ENCODE measurements at regions not wholly inside any gene's neighbourhood (a gene's known extent, or its start where the extent isn't known, plus 50 kb on each side); places are given as distances from the start of the nearest gene placed in this dataset.

DNA sequence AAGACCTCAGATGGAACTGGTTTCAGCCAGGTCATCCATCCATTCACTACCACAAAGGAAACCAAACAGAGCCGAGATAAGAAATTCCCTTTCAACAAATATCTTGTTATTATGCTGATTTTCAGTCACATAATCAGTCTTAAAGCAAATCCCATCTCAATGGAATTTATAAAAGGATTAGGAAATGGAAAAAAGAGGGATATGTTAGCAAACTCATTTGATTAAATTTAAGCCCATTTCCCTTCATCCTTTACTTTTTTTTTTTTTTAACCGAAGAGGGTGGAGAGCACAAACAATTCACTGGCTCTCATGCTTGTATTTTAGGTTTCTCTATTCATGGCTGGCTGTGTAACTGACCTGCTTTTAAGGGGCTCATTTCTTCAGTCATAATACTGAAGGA lies 109.0 kb upstream of the GATA6 start:
- H2AK5ac ChIP-seq (ENCODE audit: low read depth, low read length): no peak overlapping the region
- H4K5ac ChIP-seq (ENCODE audit: low read depth, low read length): no peak overlapping the region
- no peak overlapping the region for H3K9ac ChIP-seq (ENCODE audit: low read depth, low read length)
- H3K56ac ChIP-seq (ENCODE audit: extremely low read depth, insufficient read depth, low read length): no peak overlapping the region
- H2BK20ac ChIP-seq (ENCODE audit: low read depth, low read length): no peak overlapping the region
- H3K79me1 ChIP-seq (ENCODE audit: low read depth in 1 of 2, low read length in 2 of 2): no peaks in the 10 kb centered on the region
- H2BK5ac ChIP-seq (ENCODE audit: low read depth, low read length, poor library complexity, severe bottlenecking): no peak overlapping the region
- no CpG with 5 or more reads among the region's 2 CpGs for WGBS, 2 experiments (ENCODE audit: extremely low coverage in 2 of 2, insufficient read length in 1 of 2)
- no peak overlapping the region for H4K8ac ChIP-seq (ENCODE audit: low read depth in 2 of 2, low read length in 2 of 2)
- in situ Hi-C loops (cut with MboI; ENCODE audit: low sequenced_read_pairs): no loop called here
- H4K91ac ChIP-seq (ENCODE audit: insufficient read depth, low read depth, low read length): no peak overlapping the region
- dilution Hi-C loops (cut with HindIII; ENCODE audit: low sequenced_read_pairs, unreplicated experiment): no loop called here
- no peak overlapping the region for H2AFZ ChIP-seq (replicated peaks; ENCODE audit: low read length, poor library complexity)
- H3K9me1 ChIP-seq (ENCODE audit: insufficient read depth, low read length): no peaks in the 10 kb centered on the region
- H3K4me2 ChIP-seq (ENCODE audit: low read depth, low read length): no peak overlapping the region
- H2AK9ac ChIP-seq (replicated peaks; ENCODE audit: low read depth, low read length, poor library complexity): no peak overlapping the region
- H3K14ac ChIP-seq (replicated peaks; ENCODE audit: low read depth, low read length): no peak overlapping the region
- H3K4ac ChIP-seq (ENCODE audit: low read depth, low read length): no peak overlapping the region
- no peak overlapping the region for H3K27ac ChIP-seq (ENCODE audit: insufficient read depth, low read length)
- H3K4me3 ChIP-seq (ENCODE audit: insufficient read depth, low read depth, low read length): no peak overlapping the region
- intact Hi-C loops (cut with micrococcal nuclease): no loop called here
- H2BK15ac ChIP-seq (ENCODE audit: low read depth, low read length): no peak overlapping the region
- H4K20me1 ChIP-seq (ENCODE audit: insufficient read depth, low read length): no peaks in the 10 kb centered on the region
- peaks cover 2% of the 10 kb centered on the region; the same call in 1 of the 2 replicates for H3K4me1 ChIP-seq (ENCODE audit: control insufficient read depth, insufficient read depth, low read length)
- H3K18ac ChIP-seq (ENCODE audit: low read depth, low read length): no peak overlapping the region
- no TSS peak for BruUV-seq (replicated peaks)
- peaks cover 7% of the 10 kb centered on the region for H3K27me3 ChIP-seq (ENCODE audit: control insufficient read depth, insufficient read depth, low read length)
- H3K23ac ChIP-seq (ENCODE audit: low read depth, low read length): no peak overlapping the region
- ChIA-PET POLR2A (ENCODE audit: unreplicated experiment) (no interaction called here), CTCF (no interaction called here)
- no peak for DNase-seq
- H3K9me3 ChIP-seq (ENCODE audit: control insufficient read depth, insufficient read depth, low read length): peaks cover 4% of the 10 kb centered on the region; the same call in 1 of the 2 replicates
- no peak for TF ChIP-seq BHLHE40 (IDR thresholded peaks at IDR 0.05; ENCODE audit: low read depth, low read length)
- no peak for TF ChIP-seq NFE2L2 (IDR thresholded peaks at IDR 0.05; ENCODE audit: low read depth, low read length)
- no peak for TF ChIP-seq RAD21 (IDR thresholded peaks at IDR 0.05; ENCODE audit: low read length)
- TF ChIP-seq CHD1 (IDR thresholded peaks at IDR 0.05; ENCODE audit: low read depth, low read length): no peak
- TF ChIP-seq FOS (IDR thresholded peaks at IDR 0.05; ENCODE audit: low read depth, low read length): no peak
- TF ChIP-seq MXI1 (IDR thresholded peaks at IDR 0.05; ENCODE audit: borderline replicate concordance, low read depth, low read length): no peak
- no peak for TF ChIP-seq RCOR1 (IDR thresholded peaks at IDR 0.05; ENCODE audit: insufficient replicate concordance, low read length)
- TF ChIP-seq RFX5 (IDR thresholded peaks at IDR 0.05; ENCODE audit: low read depth, low read length): no peak
- TF ChIP-seq, protein P1, sequence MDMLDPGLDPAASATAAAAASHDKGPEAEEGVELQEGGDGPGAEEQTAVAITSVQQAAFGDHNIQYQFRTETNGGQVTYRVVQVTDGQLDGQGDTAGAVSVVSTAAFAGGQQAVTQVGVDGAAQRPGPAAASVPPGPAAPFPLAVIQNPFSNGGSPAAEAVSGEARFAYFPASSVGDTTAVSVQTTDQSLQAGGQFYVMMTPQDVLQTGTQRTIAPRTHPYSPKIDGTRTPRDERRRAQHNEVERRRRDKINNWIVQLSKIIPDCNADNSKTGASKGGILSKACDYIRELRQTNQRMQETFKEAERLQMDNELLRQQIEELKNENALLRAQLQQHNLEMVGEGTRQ (IDR thresholded peaks at IDR 0.05; ENCODE audit: low read depth, low read length): no peak
- no peak for TF ChIP-seq MAFK (IDR thresholded peaks at IDR 0.05; ENCODE audit: low read depth, low read length)
- TF ChIP-seq, protein P2, sequence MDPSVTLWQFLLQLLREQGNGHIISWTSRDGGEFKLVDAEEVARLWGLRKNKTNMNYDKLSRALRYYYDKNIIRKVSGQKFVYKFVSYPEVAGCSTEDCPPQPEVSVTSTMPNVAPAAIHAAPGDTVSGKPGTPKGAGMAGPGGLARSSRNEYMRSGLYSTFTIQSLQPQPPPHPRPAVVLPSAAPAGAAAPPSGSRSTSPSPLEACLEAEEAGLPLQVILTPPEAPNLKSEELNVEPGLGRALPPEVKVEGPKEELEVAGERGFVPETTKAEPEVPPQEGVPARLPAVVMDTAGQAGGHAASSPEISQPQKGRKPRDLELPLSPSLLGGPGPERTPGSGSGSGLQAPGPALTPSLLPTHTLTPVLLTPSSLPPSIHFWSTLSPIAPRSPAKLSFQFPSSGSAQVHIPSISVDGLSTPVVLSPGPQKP (IDR thresholded peaks at IDR 0.05; ENCODE audit: borderline replicate concordance, low read depth, low read length): no peak
- TF ChIP-seq MAZ (IDR thresholded peaks at IDR 0.05; ENCODE audit: borderline replicate concordance, low read depth, low read length): no peak
- no peak for TF ChIP-seq SMC3 (IDR thresholded peaks at IDR 0.05; ENCODE audit: low read depth, low read length)
- H3K36me3 ChIP-seq (ENCODE audit: control insufficient read depth, insufficient read depth, low read length): no peaks in the 10 kb centered on the region
- ATAC-seq (ENCODE audit: low read depth): no peak
- H2BK120ac ChIP-seq (ENCODE audit: low read depth, low read length): no peak overlapping the region

All from IMR-90 (cell line).